Mucosa of descending colon (tissue), 3 donors: ENCODE measurements at regions not wholly inside any gene's neighbourhood (a gene's known extent, or its start where the extent isn't known, plus 50 kb on each side); places are given as distances from the start of the nearest gene placed in this dataset.

Experiments used
- ATAC-seq: fragments of 200-7000 bp; cut with Tn5 transposase; one replicate; pipeline ENCODE4 v1.9.1; 2020; ENCODE audit warnings: mild to moderate bottlenecking, moderate library complexity
- DNase-seq, 3 donors: peaks; one replicate each; pipeline ENCODE4 v3.0.0-alpha.2; 2020
- H3K36me3 ChIP-seq: fragments of 200-600 bp; one replicate; pipeline ENCODE4 v1.8.0; 2021; ENCODE audit warnings: low read depth, mild to moderate bottlenecking
- H3K4me1 ChIP-seq: fragments of 200-600 bp; one replicate; pipeline ENCODE4 v1.8.0; 2021; ENCODE audit warnings: low read depth, mild to moderate bottlenecking
- H3K4me3 ChIP-seq: fragments of 200-600 bp; one replicate; pipeline ENCODE4 v1.8.0; 2021; ENCODE audit warnings: mild to moderate bottlenecking
- H3K9me3 ChIP-seq: fragments of 200-600 bp; one replicate; pipeline ENCODE4 v1.8.0; 2021; ENCODE audit warnings: mild to moderate bottlenecking
- CTCF ChIP-seq: fragments of 200-600 bp; IDR thresholded peaks from one replicate; pipeline ENCODE4 v1.8.0; 2022; ENCODE audit warnings: antibody characterized with exemption, mild to moderate bottlenecking
- intact Hi-C, 2 donors: fragments of 100-400 bp; cut with DNase I in 1 of 2; cut with micrococcal nuclease in 1 of 2; formaldehyde crosslinking; loops; one replicate each; pipeline versions ENCODE4 v1.11.0 to v1.11.1; 2022; cut with DNase I, micrococcal nuclease
- donor health status: DM: no; HTN: no; CAD: no; lungs with moderate emphysema.
- donor health status: DM: no; HTN: no; CAD: no.
- donor health status: DM: no; HTN: yes; CAD: no.

GRCh38 chr13:30132623-30133553, 174.5 kb downstream of the KATNAL1 start:
- Histone ChIP-seq H3K4me1 (peaks cover 5% of the 10 kb centered on the region), H3K36me3 (no peaks in the 10 kb centered on the region), H3K4me3 (no peak overlapping the region), H3K9me3 (no peaks in the 10 kb centered on the region)
- intact Hi-C loops = loop anchor here in 1 of 2 donors (5.0 kb wide), 1 partner anchor 734 kb away; no protein-coding TSS in a partner anchor
- peak; percentile 86 for TF ChIP-seq CTCF
- DNase-seq (peak; percentile 97 to 100 (median 99)), ATAC-seq (peak; percentile 94)

GRCh38 chr13:30129411-30129810, 177.9 kb downstream of the KATNAL1 start:
- no peak overlapping the region for H3K4me3 ChIP-seq
- H3K9me3 ChIP-seq = no peaks in the 10 kb centered on the region
- no peak for TF ChIP-seq CTCF
- ATAC-seq (no peak), DNase-seq (no peak)
- intact Hi-C loops = no loop called here
- no peaks in the 10 kb centered on the region for H3K36me3 ChIP-seq
- H3K4me1 ChIP-seq = peaks cover 5% of the 10 kb centered on the region

- DNase-seq (no peak), ATAC-seq (no peak)
- Histone ChIP-seq H3K4me3 (no peak overlapping the region), H3K36me3 (no peaks in the 10 kb centered on the region), H3K9me3 (no peaks in the 10 kb centered on the region), H3K4me1 (peaks cover 5% of the 10 kb centered on the region)
- TF ChIP-seq CTCF = no peak
- intact Hi-C loops = no loop called here
Measured at GRCh38 chr13:30128591-30128990, 178.8 kb downstream of the KATNAL1 start.

GRCh38 chr13:30128095-30128494, 179.3 kb downstream of the KATNAL1 start:
- H3K9me3 ChIP-seq = no peaks in the 10 kb centered on the region
- intact Hi-C loops = no loop called here
- ATAC-seq (no peak), DNase-seq (no peak)
- TF ChIP-seq CTCF = no peak
- no peaks in the 10 kb centered on the region for H3K36me3 ChIP-seq
- peaks cover 5% of the 10 kb centered on the region for H3K4me1 ChIP-seq
- no peak overlapping the region for H3K4me3 ChIP-seq

- Histone ChIP-seq H3K4me3 (no peak overlapping the region), H3K9me3 (no peaks in the 10 kb centered on the region), H3K36me3 (no peaks in the 10 kb centered on the region), H3K4me1 (no peaks in the 10 kb centered on the region)
- intact Hi-C loops = no loop called here
- DNase-seq (no peak), ATAC-seq (no peak)
- TF ChIP-seq CTCF = no peak
Measured at GRCh38 chr13:30126903-30127428, 180.4 kb downstream of the KATNAL1 start.
